ENCODE measurements at regions not wholly inside any gene's neighbourhood (a gene's known extent, or its start where the extent isn't known, plus 50 kb on each side); places are given as distances from the start of the nearest gene placed in this dataset.

GRCh38 chr16:73846007-73846330 lies 450.6 kb upstream of the PSMD7 start:
- no peaks in the 10 kb centered on the region for H3K36me3 ChIP-seq (ENCODE audit: control insufficient read depth, insufficient read depth, low read length)
- Mint-ChIP-seq H3K9me3 (no peaks in the 10 kb centered on the region), H3K27ac (no peak overlapping the region), H3K36me3 (ENCODE audit: low read depth) (no peaks in the 10 kb centered on the region), H3K27me3 (ENCODE audit: insufficient read depth) (no peaks in the 10 kb centered on the region), H3K4me3 (no peak overlapping the region), H3K4me1 (no peaks in the 10 kb centered on the region)
- no peak overlapping the region for H3K4me3 ChIP-seq (ENCODE audit: low read length)
- 93 to 100% methylated on average over 3 of the region's 3 CpGs for WGBS, 2 experiments (ENCODE audit: insufficient coverage in 1 of 2, insufficient read length in 1 of 2)
- H3K27ac ChIP-seq (ENCODE audit: low read depth, low read length), result no peak overlapping the region
- H3K9me3 ChIP-seq (ENCODE audit: control insufficient read depth, low read length), result no peaks in the 10 kb centered on the region
- no peak overlapping the region for H3K9ac ChIP-seq (ENCODE audit: extremely low read depth, low read length, poor library complexity, severe bottlenecking)
- H3K4me1 ChIP-seq (ENCODE audit: control insufficient read depth, insufficient read depth, low read length), result no peaks in the 10 kb centered on the region
- H3K27me3 ChIP-seq (ENCODE audit: control insufficient read depth, insufficient read depth, low read length, poor library complexity, severe bottlenecking), result no peaks in the 10 kb centered on the region
- no peak for DNase-seq
- no peak for TF ChIP-seq CTCF (conservative IDR thresholded peaks at IDR 0.05)

- 85 to 90% methylated on average over 5 to 7 of the region's 7 CpGs for WGBS, 2 experiments (ENCODE audit: insufficient coverage in 1 of 2, insufficient read length in 1 of 2)
- H3K36me3 ChIP-seq (ENCODE audit: control insufficient read depth, insufficient read depth, low read length), result no peaks in the 10 kb centered on the region
- Mint-ChIP-seq H3K27me3 (ENCODE audit: insufficient read depth) (no peaks in the 10 kb centered on the region), H3K4me1 (no peaks in the 10 kb centered on the region), H3K27ac (no peak overlapping the region), H3K36me3 (ENCODE audit: low read depth) (no peaks in the 10 kb centered on the region), H3K4me3 (no peak overlapping the region), H3K9me3 (no peaks in the 10 kb centered on the region)
- H3K9ac ChIP-seq (ENCODE audit: extremely low read depth, low read length, poor library complexity, severe bottlenecking), result no peak overlapping the region
- no peak for TF ChIP-seq CTCF (conservative IDR thresholded peaks at IDR 0.05)
- no peaks in the 10 kb centered on the region for H3K27me3 ChIP-seq (ENCODE audit: control insufficient read depth, insufficient read depth, low read length, poor library complexity, severe bottlenecking)
- H3K27ac ChIP-seq (ENCODE audit: low read depth, low read length), result no peak overlapping the region
- H3K9me3 ChIP-seq (ENCODE audit: control insufficient read depth, low read length), result no peaks in the 10 kb centered on the region
- H3K4me3 ChIP-seq (ENCODE audit: low read length), result no peak overlapping the region
- H3K4me1 ChIP-seq (ENCODE audit: control insufficient read depth, insufficient read depth, low read length), result no peaks in the 10 kb centered on the region
- DNase-seq, result no peak
Observed at GRCh38 chr16:73845238-73846006, 451.2 kb upstream of the PSMD7 start.

- 85% methylated on average over 3 of the region's 4 CpGs; no CpG with 5 or more reads in 1 of the 2 experiments for whole genome bisulfite sequencing, 2 experiments (ENCODE audit: insufficient coverage in 1 of 2, insufficient read length in 1 of 2)
Observed at GRCh38 chr16:73840728-73841127, 455.9 kb upstream of the PSMD7 start.

More at GRCh38 chr16:73840728-73841127, 455.9 kb upstream of the PSMD7 start:
- no peak overlapping the region for H3K27ac ChIP-seq (ENCODE audit: low read depth, low read length)
- Mint-ChIP-seq H3K4me1 (no peaks in the 10 kb centered on the region), H3K36me3 (ENCODE audit: low read depth) (no peaks in the 10 kb centered on the region), H3K9me3 (peaks cover 5% of the 10 kb centered on the region), H3K27ac (no peak overlapping the region), H3K27me3 (ENCODE audit: insufficient read depth) (peaks cover 2% of the 10 kb centered on the region), H3K4me3 (no peak overlapping the region)
- no peaks in the 10 kb centered on the region for H3K27me3 ChIP-seq (ENCODE audit: control insufficient read depth, insufficient read depth, low read length, poor library complexity, severe bottlenecking)
- H3K36me3 ChIP-seq (ENCODE audit: control insufficient read depth, insufficient read depth, low read length), result no peaks in the 10 kb centered on the region
- H3K4me3 ChIP-seq (ENCODE audit: low read length), result no peak overlapping the region
- TF ChIP-seq CTCF (conservative IDR thresholded peaks at IDR 0.05), result no peak
- no peaks in the 10 kb centered on the region for H3K4me1 ChIP-seq (ENCODE audit: control insufficient read depth, insufficient read depth, low read length)
- H3K9ac ChIP-seq (ENCODE audit: extremely low read depth, low read length, poor library complexity, severe bottlenecking), result no peak overlapping the region
- DNase-seq, result no peak
- H3K9me3 ChIP-seq (ENCODE audit: control insufficient read depth, low read length), result no peaks in the 10 kb centered on the region

Measured in endodermal cell (in vitro differentiated cells).